ENCODE measurements at regions not wholly inside any gene's neighbourhood (a gene's known extent, or its start where the extent isn't known, plus 50 kb on each side); places are given as distances from the start of the nearest gene placed in this dataset.

DNA sequence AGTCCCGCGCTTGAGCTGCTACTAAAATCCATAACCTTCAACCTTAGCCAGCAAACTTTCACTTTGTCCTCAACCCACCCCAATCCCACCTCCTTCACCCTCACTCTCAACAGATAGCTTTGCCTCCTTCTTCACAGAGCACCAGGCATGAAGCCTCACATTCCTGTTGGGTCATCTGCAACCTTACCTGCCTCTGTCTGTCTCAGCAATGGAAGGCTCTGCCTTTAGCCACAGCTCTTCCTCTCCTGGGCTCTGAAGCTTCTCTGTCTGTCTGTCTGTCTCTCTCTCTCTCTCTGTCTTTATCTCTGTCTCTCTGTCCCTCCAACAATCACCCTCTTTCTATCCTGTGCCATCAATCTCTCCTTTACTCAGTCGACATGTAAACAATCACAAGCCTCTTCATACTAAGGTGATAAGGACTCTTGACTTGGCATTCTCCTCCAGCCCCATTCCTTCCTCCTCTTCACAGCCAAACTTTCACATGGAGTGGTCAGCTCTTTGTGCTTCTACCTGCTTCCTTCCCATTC is 220.8 kb downstream of the SPTSSA start:
- no peak for DNase-seq (ENCODE audit: low read depth)

DNA sequence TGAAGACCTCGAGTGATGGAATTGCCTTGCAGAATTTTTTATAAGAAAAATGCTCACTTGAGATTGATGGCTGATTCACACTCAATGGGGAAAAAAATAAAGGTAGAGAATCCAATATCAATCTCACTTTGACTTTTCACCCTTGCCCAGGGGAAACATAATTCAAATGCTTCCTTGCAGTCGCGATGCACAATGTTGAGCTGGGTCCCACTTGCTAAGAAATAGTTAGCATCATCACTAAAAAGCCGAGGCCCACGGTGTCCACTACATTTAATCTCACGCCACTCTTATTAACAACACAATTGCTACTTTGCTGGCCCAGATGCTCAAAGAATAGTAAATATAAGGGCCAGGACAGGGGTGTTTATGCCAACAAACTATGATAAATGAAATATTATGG is 223.4 kb downstream of the SPTSSA start:
- no peak for DNase-seq (ENCODE audit: low read depth)

DNA sequence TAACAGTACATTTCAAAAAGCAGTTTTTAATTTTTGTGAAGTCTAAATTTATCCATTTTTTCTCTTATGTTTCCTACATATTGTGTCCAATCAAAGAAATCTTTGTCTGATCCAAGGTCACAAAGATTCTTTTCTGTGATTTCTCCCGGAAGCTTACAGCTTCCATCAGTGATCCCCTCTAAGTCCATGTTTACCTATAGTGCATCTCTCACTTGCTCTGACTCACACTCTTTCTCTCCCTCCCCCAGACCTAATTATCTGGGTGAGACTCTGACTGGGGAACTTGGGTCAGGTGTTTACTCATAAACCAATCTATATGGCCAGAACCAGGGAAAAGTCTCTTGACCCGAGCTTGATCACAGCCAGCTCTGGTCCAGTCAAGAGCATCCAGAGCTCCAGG is 224.4 kb downstream of the SPTSSA start:
- no peak for DNase-seq (ENCODE audit: low read depth)

DNA sequence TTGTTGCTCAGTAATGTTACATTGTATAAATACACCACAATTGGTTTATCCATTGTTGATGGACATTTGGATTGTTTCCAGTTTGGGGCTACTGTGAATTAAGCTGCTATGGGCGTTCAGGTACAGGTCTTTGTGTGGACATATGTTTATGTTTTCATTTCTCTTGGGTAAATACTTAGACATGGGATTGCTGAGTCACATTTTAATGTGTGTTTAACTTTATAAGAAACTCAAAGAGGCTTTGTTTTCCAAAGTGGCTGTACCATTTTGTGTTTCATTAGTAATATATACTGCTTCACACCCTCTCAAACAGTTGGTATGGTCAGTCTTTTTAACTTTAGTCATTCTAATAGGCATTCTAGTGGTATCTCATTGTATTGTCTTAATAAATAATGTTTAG is 225.0 kb downstream of the SPTSSA start:
- DNase-seq (ENCODE audit: low read depth), result no peak

DNA sequence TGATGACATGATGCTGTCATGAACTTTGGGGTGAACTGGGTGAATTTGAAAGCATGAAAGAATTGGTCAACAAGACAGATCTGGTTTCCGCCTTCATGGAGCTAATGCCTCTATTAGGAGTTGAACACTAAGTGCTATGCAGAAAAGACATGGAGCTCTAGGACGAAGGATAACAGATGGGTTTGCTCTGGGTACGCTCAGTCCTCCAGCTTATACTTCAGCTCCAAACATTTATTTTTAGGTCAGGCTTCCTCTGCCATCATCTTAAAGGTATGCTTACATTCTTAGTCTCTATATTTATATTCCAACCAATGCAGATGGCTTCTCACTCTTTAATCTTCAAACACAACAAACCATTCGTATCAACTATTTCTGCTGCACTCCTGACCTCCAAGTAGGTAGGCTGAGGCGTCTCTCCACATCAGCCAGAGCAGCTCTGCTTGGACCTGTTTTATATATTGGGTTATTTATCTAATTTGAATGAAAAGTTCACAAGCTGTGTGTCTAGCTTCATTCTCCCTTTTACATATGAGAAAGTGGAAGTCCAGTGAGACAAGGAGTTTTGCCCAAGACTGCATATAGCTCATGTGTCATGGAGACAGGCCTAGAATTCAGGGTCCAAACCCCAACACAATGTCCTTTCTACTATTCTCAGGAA is 226.3 kb downstream of the SPTSSA start:
- DNase-seq (ENCODE audit: low read depth), result no peak

DNA sequence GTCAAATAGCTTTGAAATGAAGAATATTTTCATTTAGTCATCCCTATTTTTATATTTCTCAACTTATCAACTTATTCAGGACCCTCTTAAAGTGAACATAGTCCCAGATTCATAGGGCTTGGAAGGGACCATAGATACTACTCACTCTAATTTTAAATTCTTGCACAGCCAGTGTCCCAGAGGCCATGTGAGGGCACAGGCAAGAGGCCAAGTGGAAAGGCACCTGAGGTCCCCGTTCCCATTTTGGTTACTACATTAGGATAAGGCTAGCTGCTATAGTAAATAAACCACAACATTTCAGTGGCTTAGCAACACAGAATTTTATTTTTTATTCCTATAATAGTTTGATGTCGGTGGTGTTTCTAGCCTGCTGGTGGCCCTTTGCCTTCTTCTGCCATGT is 227.8 kb downstream of the SPTSSA start:
- no peak for DNase-seq (ENCODE audit: low read depth)

DNA sequence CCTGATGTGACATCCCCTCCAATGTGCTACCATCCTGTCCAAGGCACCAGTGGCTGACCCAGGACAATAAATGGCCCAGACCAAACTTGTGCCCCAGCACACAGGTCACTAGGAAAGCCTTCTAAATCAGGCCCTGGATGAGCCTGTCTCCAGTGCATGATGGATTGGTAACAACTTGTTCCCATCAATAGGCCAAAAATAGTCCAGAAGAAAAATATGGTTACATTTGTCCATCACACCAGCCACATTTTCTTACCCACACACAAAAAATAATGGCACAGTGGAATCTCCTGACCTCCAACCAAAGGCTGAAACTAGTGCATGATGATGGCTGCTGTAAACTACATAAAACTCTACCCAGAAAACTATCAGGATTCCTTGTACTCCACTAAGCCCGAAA is 228.4 kb downstream of the SPTSSA start:
- no peak for DNase-seq (ENCODE audit: low read depth)

DNA sequence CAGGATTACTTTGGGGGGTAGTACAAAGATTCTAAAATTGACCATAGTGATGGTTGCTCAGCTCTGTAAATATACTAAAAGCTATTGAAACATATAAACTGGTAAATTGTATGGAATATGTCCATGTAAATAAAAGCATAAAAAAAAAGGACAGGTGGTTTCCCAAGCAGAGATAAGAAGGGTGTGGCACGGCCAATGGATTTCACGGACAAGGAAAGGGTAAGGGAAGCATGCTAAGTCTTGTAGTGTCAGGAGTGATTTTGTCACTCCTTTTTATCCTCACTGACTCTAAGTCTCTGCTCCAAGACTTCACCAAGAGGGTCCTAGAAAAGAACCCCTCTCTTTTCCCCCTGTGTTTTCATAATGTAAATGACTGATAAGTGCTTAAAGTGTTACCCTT is 229.2 kb downstream of the SPTSSA start:
- no peak for DNase-seq (ENCODE audit: low read depth)

DNA sequence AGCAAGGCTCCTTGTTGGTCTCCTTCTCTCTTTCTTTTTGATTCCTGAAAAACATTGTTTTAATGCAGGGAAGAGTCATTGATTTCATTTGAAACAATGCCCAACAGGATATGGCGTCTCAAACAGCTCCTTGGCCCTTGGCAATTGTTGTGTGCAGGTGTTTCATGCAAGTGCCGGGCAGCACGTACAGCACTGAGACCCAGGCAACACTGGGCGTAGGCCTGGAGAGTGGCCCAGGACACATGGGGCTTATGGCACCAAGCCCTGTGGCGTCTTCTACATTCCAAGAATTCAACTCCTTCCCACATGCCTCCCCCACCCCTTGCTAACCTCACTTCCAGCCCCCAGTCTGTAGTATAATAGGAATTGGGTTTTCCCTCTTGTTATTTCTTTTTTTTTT is 230.4 kb downstream of the SPTSSA start:
- DNase-seq (ENCODE audit: low read depth), result no peak

DNA sequence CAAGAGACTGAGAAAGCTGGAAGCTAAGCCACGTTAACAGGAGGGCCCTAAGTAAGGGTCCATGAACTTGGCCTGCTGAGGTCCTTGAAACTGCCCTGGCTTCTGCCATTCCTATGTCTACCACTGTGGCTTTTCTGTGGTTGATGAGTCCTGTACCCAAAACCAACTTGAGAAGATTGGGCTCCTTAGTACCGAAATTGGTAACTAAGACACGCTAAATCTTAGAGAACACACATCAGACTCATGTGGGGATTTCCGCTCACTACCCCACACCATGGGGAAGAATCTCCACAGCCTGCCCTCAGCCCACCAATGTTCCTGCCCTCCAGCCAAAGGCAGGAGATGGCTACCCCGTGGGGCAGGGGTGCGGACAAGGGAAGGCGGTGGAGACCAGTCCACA is 232.9 kb downstream of the SPTSSA start:
- DNase-seq (ENCODE audit: low read depth), result no peak

DNA sequence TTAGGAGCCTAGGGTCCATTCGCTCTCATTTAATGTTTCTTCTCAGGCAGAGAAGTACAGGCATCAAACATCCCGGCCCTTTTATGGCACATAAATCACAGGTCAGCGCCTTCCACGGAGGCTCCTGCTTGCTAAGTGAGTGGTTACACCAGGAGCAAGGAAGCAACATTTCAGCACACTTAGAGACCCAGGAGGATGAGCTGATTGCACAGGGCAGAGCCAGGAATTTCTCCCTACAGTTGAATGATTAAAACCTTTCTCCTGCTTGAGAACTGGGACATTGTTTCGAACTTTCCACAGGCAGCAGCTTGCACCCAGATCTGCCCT is 233.4 kb downstream of the SPTSSA start:
- no peak for DNase-seq (ENCODE audit: low read depth)

DNA sequence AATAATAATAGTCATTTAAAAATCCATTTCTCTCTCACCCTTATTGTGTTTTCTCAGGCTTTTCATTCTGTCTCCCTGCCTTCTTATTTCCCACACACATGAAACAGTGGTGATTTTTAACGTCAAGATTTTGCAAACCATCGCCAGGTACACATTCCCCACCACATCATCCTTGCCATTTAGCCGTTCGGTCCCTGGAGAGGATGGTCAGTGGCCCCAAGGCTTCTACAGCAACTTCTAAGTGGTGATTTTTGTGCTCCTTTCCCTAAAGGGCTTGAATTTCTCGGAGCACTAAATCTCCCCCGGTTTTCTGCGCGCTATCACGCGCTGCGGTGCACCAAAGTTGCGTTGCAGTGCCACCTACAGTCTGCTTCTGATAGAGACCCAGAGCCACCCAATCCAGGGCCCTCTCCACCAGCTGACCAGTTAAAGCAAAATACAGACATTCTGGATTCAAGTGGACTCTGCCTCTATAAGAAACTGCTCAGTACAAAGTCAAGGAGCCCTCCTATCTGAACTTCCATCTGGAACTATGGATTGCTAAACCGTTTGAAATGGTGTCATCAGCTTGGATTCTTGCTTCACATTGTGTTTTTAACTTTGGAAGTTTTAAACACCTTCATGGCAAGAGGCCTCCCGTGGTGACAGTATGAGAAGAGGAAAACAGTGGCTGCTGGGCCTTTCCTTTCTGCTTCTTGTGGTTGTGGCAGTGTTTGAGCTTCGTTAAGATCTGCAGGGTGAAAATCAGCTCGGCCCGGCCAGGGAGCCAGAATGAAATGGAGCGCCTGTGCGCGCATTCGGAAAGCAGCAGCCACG is 234.0 kb downstream of the SPTSSA start:
- peak; percentile 13 for DNase-seq (ENCODE audit: low read depth)

DNA sequence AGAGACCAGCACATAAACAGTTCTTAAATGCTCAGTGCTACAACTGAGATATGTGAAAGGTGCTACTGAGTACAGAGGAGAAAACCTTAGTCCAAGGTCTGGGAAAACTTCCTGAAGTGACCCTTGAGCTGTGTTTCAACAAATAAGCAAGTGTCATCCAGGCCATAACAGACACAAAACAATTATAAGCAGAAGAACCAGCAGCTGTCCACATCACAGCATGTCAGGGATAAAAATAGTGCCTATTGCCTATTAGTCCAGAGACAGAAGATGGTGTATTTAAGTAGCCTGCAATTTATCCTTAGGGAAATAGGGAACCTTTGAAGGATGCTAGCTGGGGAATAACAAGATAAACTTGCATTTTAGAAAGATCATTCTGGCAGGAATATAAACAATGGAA is 237.8 kb downstream of the SPTSSA start:
- DNase-seq (ENCODE audit: low read depth), result no peak

DNA sequence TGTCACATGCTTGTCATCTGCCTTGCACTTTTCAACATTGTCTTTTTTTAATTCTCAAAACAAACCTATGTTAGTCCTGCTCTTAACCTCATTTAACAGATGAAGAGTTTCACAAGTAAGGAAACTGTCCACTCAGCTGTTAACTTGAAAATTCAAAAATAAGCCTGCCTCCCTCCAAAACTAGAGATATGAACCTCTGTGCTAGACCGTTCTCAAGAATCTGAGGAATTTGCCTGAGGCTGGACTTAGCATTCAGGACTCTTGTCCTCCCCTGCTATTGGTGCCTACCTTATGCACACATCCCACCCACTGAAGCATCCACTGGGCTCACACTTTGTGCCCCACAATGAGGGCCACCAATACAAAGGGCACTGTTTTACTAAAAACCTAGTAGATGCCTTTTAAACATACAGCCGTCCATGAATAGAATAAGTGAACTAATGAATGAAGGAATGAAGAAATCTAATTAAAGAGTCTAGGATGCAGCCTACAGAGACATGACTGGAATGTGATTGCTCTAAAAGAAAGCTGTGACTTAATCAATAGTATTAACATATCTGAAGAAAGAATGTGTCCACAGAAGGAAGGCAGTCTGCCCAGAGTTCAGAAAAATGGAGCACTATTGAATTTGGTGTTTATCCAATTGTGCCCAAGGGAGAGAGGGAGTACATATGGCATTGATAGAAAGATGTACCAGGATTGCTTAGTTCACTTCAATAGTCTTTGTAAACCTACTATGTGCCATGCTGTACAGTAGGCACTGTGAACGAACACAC is 238.5 kb downstream of the SPTSSA start:
- no peak for DNase-seq (ENCODE audit: low read depth)

DNA sequence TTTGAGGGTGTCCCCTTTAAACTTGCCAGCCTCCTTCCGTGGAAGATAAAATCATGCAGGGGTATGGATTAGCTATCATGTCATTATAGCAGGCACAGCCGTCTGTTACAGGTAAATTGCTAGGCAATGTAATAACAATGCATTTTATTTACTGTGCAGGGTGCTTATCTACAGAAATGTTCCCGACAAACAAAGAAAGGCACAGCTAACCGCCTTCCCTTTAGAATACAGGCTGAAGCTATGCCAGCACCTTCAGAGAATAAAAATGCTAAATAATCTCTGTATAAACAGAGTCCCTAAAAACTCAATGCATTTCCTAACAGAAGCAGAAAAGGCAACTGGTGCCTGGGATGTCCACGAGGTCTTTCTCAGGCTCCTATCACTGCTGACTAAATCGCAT is 239.2 kb downstream of the SPTSSA start:
- DNase-seq (ENCODE audit: low read depth), result no peak

DNA sequence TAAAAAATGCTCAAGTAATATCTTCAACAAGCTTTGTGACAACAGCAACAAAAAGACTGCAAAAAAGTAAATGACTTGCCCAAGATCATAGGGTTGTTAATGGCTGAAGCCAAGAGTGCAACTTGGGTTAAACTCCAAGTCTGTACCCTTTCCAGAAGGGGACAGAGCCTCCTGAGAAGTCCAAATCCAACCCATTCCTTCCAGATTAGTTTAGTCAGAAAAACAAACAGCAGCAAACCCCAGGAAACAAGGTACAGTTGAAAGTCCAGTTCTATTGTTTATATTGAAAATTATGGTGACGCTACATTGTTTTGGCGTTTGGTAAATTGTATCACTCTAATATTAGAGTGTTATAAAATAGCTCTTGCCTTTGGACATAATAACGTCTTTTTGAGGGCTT is 239.9 kb downstream of the SPTSSA start:
- no peak for DNase-seq (ENCODE audit: low read depth)

DNA sequence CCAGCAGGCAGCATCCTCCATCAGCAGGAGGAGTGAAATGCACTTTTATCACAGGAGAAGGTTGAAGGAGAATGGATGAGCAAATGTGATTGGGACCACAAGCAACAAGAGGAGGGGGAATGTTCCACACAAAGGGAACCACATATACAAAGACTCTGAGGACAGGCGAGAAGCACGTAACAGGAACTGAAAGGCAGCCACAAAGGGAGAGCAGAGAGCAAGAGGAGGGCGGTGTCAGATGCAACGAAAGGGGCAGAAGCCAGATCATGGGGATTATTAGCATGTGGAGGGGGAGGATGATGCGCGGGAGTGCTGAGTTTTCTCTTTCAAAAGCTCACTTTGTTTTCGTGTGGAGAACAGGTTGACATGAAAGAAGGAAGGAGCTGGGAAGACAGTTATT is 241.1 kb downstream of the SPTSSA start:
- no peak for DNase-seq (ENCODE audit: low read depth)

DNA sequence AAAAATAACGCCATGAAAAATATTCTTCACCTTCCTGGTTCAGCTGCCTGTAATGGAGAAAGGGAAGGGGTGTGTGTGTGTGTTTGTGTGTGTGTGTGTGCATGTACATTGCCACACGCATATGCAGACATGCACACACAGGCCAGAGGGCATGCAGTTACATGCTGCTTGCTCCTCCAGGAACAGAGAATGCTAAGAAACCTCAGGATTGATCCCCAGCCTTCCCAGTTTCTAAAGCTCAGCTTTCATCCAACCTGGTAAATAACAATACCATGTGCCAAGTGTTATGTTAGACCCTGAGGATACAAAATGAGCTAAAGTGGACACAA is 241.7 kb downstream of the SPTSSA start:
- DNase-seq (ENCODE audit: low read depth), result no peak

DNA sequence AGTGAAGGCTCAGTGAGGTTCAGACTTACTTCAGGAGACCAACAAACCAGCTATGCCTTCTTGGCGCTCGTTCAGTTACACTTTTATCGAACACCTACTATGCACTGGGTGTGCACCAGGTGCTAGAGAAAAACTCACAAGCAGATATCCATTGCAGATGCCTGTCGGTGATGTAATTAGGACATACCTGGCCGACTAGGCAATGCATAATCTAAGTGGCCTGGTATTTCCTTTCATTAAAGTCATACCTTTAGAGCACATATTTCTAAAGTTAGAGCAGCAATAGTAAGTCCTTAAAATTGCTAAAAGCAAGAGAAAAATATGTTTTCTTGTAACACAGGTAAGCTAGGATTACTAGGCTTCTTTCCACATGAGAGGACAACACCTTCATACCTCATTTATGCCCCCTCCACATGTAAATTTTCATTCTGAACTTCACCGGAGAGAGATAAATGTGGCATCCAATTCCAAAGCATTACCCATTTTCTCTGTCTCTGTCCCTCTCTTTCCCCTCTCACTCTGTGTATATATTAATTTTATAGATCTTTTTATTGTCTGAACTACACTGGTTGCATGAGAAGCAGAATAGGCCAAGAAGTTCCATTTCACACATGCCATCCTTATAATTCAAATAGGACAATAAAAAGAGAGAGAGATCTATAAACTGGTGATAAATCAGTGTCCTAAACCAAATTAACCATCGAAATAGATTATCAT is 242.2 kb downstream of the SPTSSA start:
- DNase-seq (ENCODE audit: low read depth), result no peak

DNA sequence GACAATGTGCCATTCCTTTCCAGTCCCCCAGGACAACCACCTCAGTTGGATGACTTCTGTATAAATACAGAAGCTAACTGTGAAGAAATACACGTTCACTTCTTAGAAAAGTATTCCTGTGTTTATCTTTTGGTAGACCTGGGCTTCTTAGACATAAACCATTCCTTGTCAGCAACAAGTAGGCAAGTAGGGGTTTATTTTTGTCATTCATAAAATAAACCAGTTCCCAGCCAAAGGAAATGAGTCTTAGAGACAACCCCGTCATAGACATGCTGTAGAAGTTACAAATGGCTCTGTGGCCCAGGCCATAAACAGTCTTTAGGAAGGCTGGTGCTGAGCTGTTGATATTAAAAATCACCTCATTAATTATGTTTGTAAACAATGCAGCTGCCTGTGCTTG is 243.2 kb downstream of the SPTSSA start:
- no peak for DNase-seq (ENCODE audit: low read depth)

DNA sequence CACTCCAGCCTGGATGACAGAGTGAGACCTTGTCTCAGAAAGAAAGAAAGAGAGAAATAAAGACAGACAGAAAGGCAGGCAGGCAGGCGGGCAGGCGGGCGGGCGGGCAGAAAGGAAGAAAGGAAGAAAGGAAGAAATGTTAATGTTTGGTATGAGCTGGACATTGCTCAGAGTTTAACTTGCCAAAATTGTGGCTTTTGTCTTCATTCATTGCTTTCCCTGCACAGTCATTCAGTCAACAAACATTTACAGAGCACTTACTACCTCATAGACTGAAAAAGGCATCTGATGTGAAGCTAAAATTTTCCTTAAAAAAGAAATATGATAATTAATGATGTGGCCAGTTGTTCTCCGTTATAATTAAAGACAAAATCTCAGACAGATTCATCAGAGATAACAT is 247.1 kb downstream of the SPTSSA start:
- DNase-seq (ENCODE audit: low read depth), result no peak

DNA sequence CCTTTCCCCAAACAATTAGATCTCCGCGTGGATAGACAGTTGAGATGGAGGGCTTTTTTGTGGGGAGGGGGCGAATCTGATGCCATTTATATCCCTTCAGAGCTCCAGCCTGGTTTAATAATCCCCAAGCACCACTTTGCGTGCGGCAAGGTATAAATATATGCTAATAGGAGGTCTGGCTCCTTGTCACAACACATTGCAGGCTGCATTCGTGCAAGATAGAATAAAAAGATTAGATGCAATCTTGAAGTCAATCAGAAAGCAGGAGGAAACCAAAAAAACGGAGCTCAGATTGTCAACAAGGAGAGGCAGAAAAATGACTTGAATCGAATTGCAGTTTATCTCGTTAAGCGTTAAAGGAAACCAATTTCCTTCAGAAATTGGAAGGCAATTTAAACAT is 248.7 kb downstream of the SPTSSA start:
- DNase-seq (ENCODE audit: low read depth), result no peak
